GM12874 (cell line): ENCODE measurements at regions not wholly inside any gene's neighbourhood (a gene's known extent, or its start where the extent isn't known, plus 50 kb on each side); places are given as distances from the start of the nearest gene placed in this dataset.

Experiments used
- TF ChIP-seq, protein P1 (sequence below): IDR thresholded peaks from 2 replicates; pipeline ENCODE4 v1.5.1; 2011; ENCODE audit warnings: low read depth, mild to moderate bottlenecking, control low read depth, low read length, moderate library complexity; ENCODE audit not compliant: insufficient read depth

DNA sequence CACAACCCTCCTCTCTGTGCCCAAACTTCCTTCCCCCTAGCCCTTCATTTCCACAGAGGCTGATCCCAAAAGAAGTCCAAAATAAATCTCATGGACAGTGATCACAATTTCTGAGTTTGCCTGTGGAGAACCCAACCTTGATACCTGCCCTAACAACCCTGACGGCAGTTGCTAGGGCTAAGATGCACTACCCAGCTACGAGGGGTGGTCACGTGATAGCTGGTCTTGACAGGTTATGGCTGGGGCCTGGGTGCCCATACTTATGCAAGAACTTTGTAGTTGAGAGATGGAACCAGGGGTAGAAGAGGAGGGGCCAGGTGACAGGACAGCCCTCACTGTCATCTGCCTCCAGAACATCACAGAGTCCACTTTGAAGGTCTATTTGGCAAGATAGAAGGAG, 147.9 kb downstream of the AKAIN1 start:
- TF ChIP-seq, protein P1, sequence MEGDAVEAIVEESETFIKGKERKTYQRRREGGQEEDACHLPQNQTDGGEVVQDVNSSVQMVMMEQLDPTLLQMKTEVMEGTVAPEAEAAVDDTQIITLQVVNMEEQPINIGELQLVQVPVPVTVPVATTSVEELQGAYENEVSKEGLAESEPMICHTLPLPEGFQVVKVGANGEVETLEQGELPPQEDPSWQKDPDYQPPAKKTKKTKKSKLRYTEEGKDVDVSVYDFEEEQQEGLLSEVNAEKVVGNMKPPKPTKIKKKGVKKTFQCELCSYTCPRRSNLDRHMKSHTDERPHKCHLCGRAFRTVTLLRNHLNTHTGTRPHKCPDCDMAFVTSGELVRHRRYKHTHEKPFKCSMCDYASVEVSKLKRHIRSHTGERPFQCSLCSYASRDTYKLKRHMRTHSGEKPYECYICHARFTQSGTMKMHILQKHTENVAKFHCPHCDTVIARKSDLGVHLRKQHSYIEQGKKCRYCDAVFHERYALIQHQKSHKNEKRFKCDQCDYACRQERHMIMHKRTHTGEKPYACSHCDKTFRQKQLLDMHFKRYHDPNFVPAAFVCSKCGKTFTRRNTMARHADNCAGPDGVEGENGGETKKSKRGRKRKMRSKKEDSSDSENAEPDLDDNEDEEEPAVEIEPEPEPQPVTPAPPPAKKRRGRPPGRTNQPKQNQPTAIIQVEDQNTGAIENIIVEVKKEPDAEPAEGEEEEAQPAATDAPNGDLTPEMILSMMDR = no peak

DNA sequence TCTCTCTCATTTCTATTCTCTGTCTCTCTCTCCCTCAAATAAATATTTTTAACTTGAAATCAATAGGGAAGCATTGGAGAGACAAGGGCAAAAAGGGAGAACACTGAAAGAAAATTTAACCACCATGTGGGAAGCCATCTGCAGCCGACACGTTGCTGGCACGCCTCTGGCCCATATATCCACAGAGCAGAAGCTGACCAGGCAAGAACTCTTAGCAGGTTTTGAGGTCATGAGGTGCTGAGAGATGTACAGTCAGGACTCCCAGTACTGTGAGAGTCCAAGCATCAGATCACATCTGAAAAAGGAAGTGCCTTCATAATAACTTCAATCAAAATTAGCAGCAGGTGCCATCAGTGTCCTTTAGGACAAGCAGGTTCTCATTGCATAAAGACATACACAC, 156.6 kb downstream of the AKAIN1 start:
- TF ChIP-seq, protein P1 = no peak

DNA sequence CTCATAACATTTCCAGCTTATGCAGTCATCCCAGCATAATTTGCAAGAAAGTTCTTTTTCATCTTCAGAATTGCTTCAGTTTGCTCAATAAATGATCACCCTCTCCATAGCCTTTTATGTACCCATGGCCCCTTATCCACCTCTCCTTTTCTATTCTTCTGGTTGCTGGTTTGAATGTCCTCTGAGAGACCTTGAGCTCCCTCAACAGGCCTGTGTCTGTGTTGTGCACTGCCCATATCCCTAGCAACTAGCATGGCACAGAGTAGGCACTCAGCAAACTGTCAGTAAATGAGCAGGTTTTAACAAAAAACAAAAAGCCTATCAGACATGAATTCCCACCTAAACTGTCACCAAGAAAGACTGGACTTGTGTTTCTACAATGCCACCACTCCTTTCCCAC, 160.5 kb downstream of the AKAIN1 start:
- TF ChIP-seq, protein P1 = no peak

DNA sequence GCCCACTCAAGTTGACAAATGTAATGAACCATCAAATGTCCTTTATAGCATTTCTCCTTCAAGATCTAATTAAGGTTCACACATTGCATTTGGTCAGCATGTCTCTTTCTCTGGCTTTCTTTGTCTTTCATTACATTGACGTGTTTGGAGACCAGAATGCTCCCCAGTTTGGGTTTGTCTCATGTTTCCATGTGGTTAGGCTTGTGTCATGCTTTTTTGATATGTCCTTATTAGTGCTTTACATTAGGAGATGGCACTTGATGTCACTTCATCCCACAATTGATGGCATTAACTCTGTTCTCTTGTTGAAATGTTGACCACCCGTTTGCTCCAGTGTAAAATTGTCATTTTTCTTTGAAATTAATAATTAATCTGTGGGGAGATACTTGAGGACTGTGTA, 165.8 kb downstream of the AKAIN1 start:
- TF ChIP-seq, protein P1 = no peak

DNA sequence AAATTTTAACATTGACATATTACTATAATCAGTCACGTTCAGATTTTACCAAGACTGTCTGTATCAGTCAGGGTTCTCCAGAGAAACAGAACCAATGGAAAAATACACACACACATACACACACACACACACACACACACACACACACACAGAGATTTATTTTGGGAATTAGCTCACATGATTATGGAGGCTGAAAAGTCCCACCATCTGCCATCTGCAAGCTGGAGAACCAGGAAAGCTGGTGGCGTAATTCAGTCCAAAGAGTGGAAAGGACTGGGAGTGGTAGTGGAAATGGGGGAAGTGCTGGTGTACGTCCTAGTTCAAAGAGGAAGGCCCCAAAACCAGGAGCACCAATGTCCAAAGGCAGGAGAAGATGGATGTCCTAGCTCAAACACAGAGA, 166.4 kb downstream of the AKAIN1 start:
- TF ChIP-seq, protein P1 = no peak

DNA sequence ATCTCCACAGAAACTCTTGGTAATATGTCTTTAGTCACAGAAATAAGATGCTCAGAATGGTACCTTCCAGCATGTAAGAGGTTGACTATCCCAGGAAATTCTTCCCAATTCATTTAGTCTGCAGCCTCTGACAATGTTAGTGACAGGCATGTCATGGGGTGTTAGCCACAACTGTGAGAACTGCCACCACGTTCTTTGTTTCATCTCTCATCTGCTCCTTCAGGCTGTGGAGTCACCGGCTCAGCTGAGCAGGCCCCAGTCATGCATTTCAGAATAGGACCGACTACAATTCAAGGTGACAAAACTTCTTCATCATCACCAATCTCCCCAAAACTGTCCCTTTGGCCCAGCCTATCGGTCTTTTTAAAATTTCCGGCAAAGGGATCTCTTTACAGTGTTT, 167.5 kb downstream of the AKAIN1 start:
- TF ChIP-seq, protein P1 = no peak

DNA sequence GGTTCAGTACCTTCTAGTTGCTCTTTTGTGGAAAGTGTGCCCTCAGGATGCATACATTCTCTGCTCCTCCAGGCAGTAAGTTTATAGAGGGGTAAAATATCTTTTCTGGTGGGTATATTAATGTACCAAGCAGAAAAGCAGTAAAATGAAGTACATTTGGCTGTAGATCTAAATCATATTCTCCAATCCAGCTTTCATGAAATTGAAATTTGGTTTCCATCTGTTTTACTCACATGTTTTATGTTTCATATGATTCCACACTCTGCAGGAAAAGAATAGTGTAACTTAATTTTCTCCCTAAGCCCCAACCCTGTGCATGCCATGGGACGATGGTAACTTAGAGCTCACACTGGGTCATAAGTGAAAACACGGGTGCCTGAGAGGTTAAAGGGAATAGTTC, 172.3 kb downstream of the AKAIN1 start:
- TF ChIP-seq, protein P1 = no peak

DNA sequence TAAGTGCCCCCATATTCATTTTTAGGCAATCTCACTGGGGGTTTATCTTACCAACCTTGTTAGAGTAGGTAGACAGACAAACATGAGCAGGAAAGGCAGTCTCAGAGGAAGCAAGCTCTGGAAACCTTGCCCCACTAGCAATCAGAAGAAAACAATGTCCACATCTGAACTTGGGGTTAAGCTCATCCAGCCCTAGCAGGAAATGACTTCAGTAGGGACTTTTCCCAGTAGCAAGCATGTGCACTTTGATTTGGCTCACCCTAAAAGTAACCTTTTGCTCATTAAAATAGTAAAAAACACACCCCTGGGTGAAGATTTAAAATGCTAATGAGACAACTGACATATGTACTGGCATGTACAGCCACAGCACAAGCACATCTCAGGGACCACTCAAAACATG, 175.5 kb downstream of the AKAIN1 start:
- TF ChIP-seq, protein P1 = no peak
